ENCODE measurements at regions not wholly inside any gene's neighbourhood (a gene's known extent, or its start where the extent isn't known, plus 50 kb on each side); places are given as distances from the start of the nearest gene placed in this dataset.

DNA sequence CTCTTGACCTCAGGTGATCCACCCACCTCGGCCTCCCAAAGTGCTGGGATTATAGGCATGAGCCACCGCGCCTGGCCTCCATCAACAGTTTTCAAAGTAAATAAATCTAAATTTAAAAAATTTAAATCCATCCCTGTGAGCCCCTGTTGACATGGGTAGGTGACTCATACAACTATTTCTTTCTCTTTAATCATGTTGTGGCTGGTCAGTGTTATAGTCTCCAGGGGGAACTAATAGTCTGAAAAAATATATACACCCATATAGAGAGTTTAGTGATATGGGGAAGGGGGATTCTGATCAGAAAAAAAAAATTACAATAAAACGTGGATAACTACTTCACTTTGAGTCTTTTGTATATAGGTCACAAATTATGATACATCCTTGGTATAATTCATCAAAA is 159.2 kb downstream of the ZNF608 start:
- intact Hi-C loops (cut with DNase I; ENCODE audit: low total_unique reads): no loop called here
- Histone ChIP-seq H3K27me3 (no peaks in the 10 kb centered on the region), H3K9me3 (no peaks in the 10 kb centered on the region), H3K36me3 (no peaks in the 10 kb centered on the region), H3K4me1 (no peaks in the 10 kb centered on the region), H3K27ac (no peak overlapping the region), H3K4me3 (no peak overlapping the region)
- TF ChIP-seq, protein P1, sequence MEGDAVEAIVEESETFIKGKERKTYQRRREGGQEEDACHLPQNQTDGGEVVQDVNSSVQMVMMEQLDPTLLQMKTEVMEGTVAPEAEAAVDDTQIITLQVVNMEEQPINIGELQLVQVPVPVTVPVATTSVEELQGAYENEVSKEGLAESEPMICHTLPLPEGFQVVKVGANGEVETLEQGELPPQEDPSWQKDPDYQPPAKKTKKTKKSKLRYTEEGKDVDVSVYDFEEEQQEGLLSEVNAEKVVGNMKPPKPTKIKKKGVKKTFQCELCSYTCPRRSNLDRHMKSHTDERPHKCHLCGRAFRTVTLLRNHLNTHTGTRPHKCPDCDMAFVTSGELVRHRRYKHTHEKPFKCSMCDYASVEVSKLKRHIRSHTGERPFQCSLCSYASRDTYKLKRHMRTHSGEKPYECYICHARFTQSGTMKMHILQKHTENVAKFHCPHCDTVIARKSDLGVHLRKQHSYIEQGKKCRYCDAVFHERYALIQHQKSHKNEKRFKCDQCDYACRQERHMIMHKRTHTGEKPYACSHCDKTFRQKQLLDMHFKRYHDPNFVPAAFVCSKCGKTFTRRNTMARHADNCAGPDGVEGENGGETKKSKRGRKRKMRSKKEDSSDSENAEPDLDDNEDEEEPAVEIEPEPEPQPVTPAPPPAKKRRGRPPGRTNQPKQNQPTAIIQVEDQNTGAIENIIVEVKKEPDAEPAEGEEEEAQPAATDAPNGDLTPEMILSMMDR (IDR thresholded peaks at IDR 0.05): no peak
- TF ChIP-seq POLR2A (IDR thresholded peaks at IDR 0.05): no peak
- no peak for DNase-seq

DNA sequence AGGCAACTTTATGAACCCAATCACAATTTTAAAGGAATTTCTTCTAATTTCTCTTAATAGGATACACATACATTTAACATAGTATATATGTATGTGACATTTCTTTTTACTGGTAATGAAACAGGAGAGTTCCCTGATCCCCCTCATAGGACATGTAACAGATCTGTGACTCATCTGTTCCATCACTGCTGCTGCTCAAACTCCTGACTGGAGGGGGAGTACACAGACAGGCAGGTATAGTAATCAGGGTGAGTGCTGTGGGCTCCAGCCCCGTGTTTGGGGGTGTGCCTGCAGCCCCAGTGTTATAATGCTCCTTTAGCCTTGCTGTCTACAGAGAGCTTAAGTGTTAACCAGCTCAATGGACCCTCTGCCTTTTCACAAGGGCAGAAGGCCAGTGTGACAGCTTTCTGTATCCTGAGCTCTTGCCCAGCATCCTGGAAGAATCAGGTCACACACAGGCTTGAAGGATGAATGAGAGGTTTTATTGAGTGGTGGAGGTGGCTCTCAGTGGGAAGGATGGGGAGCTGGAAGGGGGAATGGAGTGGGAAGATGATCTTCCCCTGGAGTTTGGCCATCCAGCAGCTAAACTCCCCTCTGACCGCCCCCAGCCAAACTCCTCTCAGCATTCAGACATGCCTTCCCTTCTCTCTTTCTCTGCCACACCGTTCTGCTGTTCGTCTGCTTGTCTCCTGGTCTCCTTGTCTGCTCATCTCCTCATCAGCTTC is 161.3 kb downstream of the ZNF608 start:
- no peak for DNase-seq
- Histone ChIP-seq H3K4me1 (no peaks in the 10 kb centered on the region), H3K4me3 (no peak overlapping the region), H3K36me3 (no peaks in the 10 kb centered on the region), H3K9me3 (no peaks in the 10 kb centered on the region), H3K27me3 (no peaks in the 10 kb centered on the region), H3K27ac (no peak overlapping the region)
- TF ChIP-seq, protein P1 (IDR thresholded peaks at IDR 0.05): no peak
- no peak for TF ChIP-seq POLR2A (IDR thresholded peaks at IDR 0.05)
- intact Hi-C loops (cut with DNase I; ENCODE audit: low total_unique reads): no loop called here

DNA sequence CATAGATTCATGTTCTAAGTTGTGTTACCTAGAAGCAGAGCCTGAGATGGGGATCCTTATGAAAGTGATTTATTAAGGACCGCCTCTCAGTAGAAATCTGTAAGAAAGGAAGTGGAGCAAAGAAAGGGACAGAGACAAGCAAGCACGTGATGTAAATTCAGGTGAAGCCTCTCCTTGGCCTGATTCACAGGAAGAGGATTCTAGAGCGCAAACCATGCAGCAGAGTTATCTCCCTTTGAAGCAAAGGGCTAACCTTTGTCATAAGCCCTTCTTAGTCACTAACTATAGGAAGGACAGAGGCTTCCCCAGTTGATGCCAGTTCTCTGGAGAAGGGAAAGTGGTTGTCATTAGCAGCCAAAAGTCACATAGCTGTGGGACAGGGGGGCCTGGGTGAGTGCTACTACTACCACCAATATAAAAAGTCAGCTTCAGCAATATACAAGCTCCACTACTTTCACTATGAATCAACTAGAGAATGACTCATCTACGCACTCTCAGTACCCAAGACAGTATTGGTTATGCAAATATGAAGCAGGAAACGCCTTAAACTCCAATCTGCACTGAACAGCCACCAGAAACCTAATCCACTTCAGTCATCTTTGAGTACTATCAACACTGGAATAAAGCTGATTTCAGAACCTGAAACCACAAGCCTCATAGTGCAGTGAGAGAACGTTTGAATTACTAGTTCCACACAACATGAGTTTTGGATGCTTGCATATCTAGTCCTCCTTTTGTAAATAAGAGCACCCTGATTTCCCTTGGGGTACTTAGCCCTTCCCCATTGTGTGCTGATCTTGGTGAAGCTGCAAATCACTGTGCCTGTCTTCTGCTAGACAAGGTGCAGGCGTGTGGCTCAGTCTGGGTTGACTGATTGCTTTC is 162.7 kb downstream of the ZNF608 start:
- H3K4me3 ChIP-seq: no peak overlapping the region
- TF ChIP-seq POLR2A (IDR thresholded peaks at IDR 0.05): no peak
- TF ChIP-seq, protein P1 (IDR thresholded peaks at IDR 0.05): no peak
- H3K27me3 ChIP-seq: no peaks in the 10 kb centered on the region
- intact Hi-C loops (cut with DNase I; ENCODE audit: low total_unique reads): no loop called here
- H3K36me3 ChIP-seq: no peaks in the 10 kb centered on the region
- no peaks in the 10 kb centered on the region for H3K4me1 ChIP-seq
- H3K9me3 ChIP-seq: no peaks in the 10 kb centered on the region
- H3K27ac ChIP-seq: no peak overlapping the region
- DNase-seq: no peak

DNA sequence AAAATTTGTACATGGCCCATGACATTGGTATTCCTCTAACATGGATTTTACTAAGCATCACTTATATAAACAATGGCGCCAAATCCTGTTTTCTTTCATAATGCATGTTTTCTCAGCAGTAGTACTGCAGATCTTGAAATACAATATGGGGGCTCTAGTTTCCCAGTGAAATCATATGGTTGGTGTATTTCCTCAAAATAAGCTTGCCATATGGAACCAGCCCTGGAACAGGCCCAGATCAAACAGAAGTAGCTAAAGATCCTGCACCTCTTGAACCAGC is 163.9 kb downstream of the ZNF608 start:
- H3K27me3 ChIP-seq: no peaks in the 10 kb centered on the region
- no peaks in the 10 kb centered on the region for H3K9me3 ChIP-seq
- no peaks in the 10 kb centered on the region for H3K4me1 ChIP-seq
- DNase-seq: no peak
- H3K4me3 ChIP-seq: no peak overlapping the region
- TF ChIP-seq POLR2A (IDR thresholded peaks at IDR 0.05): no peak
- TF ChIP-seq, protein P1 (IDR thresholded peaks at IDR 0.05): no peak
- intact Hi-C loops (cut with DNase I; ENCODE audit: low total_unique reads): no loop called here
- no peak overlapping the region for H3K27ac ChIP-seq
- H3K36me3 ChIP-seq: no peaks in the 10 kb centered on the region

Data from uterus (tissue), 3 donors.